ENCODE measurements at regions not wholly inside any gene's neighbourhood (a gene's known extent, or its start where the extent isn't known, plus 50 kb on each side); places are given as distances from the start of the nearest gene placed in this dataset.

- Histone ChIP-seq H2AFZ (ENCODE audit: low read depth, low read length) (no peak overlapping the region), H3K4me3 (no peak overlapping the region), H3K9ac (ENCODE audit: insufficient read depth in 1 of 2, low read depth in 2 of 2, low read length in 2 of 2) (no peak overlapping the region), H3K27ac (ENCODE audit: extremely low read depth, low read depth, low read length) (no peak overlapping the region), H3K79me2 (ENCODE audit: control insufficient read depth, insufficient read depth, low read length) (no peaks in the 10 kb centered on the region), H4K20me1 (replicated peaks; ENCODE audit: control insufficient read depth, insufficient read depth, low read length) (no peaks in the 10 kb centered on the region), H3K9me3 (replicated peaks; ENCODE audit: control insufficient read depth, insufficient read depth, low read depth, low read length) (no peaks in the 10 kb centered on the region), H3K36me3 (ENCODE audit: control insufficient read depth, insufficient read depth, low read length) (no peaks in the 10 kb centered on the region), H3K4me1 (replicated peaks in 1 of 2; ENCODE audit: control insufficient read depth in 2 of 2, insufficient read depth in 2 of 2, low read length in 2 of 2) (no peaks in the 10 kb centered on the region), H3K27me3 (ENCODE audit: control insufficient read depth in 2 of 2, insufficient read depth in 2 of 2, low read length in 2 of 2) (no peaks in the 10 kb centered on the region; a peak in 2 of 5 replicates), H3K4me2 (ENCODE audit: insufficient read depth, low read length) (no peak overlapping the region), H3K9me1 (ENCODE audit: control insufficient read depth, insufficient read depth, low read length) (no peaks in the 10 kb centered on the region)
- ChIA-PET CTCF (ENCODE audit: low intra/inter-chr PET ratio) (no interaction called here), POLR2A (no interaction called here)
- BruUV-seq (replicated peaks), result no TSS peak
- no peak for FAIRE-seq
- intact Hi-C loops (cut with micrococcal nuclease) (no loop called here), in situ Hi-C loops (cut with MboI) (no loop called here)
- TF ChIP-seq TRIM25 (IDR thresholded peaks at IDR 0.05; ENCODE audit: borderline replicate concordance), result no peak
- peak; percentile 68 for TF ChIP-seq RAD51 (IDR thresholded peaks at IDR 0.05; ENCODE audit: borderline replicate concordance, low read depth)
- peak; percentile 57 for TF ChIP-seq TFE3 (CRISPR knock-in tag; IDR thresholded peaks at IDR 0.05)
- TF ChIP-seq USF2 (CRISPR knock-in tag; IDR thresholded peaks at IDR 0.05), result peak; percentile 58
- TF ChIP-seq NFYB (IDR thresholded peaks at IDR 0.05; ENCODE audit: extremely low read depth, insufficient read length), result peak; percentile 50
- TF ChIP-seq MXD1 (CRISPR knock-in tag; IDR thresholded peaks at IDR 0.05; ENCODE audit: borderline replicate concordance, poor library complexity, severe bottlenecking), result no peak
- peak; percentile 36; the same call in 1 of the 2 replicates for TF ChIP-seq TOE1 (IDR thresholded peaks at IDR 0.05; ENCODE audit: borderline replicate concordance)
- no peak for TF ChIP-seq TOE1 (CRISPR knock-in tag; IDR thresholded peaks at IDR 0.05; ENCODE audit: borderline replicate concordance, low read depth)
- no peak for TF ChIP-seq ZFX (CRISPR knock-in tag; IDR thresholded peaks at IDR 0.05)
- 0% methylated on average over 3 of the region's 3 CpGs for WGBS (ENCODE audit: insufficient coverage, low coverage, missing lambda C conversion rate)
- ATAC-seq, result peak; percentile 69
- peak; percentile 6 to 43 (median 30) for DNase-seq (ENCODE audit: extremely low read depth in 1 of 4, low spot score in 3 of 4)
These were observed 655.4 kb upstream of the MKI67 start for GRCh38 chr10:128781637-128782036.

All from K562 (cell line).